ENCODE measurements at regions not wholly inside any gene's neighbourhood (a gene's known extent, or its start where the extent isn't known, plus 50 kb on each side); places are given as distances from the start of the nearest gene placed in this dataset.

DNA sequence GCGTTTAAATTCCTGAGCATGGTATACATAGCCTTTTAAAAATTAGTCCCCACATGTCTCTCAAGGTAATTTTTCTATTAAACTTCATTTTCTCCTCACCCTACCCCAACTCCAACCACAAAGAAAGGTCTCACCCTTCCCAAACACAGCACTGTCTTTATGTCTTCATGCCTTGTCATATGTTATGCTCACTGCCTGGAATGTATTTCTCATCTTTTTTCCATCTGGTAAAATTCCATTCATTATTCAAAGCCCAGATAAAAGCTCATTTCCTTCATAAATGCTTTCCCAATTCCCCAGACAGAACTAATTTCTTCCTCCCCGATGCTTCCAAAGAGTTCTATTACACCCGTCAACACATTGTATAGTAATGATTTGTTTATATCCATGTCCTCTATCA lies 302.0 kb downstream of the ALDH8A1 start:
- DNase-seq = no peak
- 70 to 83% methylated on average over 3 of the region's 3 CpGs for WGBS, 2 donors

GRCh38 chr6:134642819-134643218 lies 307.1 kb downstream of the ALDH8A1 start:
- TF ChIP-seq POLR2A (IDR thresholded peaks at IDR 0.05) = no peak
- TF ChIP-seq, protein P1, sequence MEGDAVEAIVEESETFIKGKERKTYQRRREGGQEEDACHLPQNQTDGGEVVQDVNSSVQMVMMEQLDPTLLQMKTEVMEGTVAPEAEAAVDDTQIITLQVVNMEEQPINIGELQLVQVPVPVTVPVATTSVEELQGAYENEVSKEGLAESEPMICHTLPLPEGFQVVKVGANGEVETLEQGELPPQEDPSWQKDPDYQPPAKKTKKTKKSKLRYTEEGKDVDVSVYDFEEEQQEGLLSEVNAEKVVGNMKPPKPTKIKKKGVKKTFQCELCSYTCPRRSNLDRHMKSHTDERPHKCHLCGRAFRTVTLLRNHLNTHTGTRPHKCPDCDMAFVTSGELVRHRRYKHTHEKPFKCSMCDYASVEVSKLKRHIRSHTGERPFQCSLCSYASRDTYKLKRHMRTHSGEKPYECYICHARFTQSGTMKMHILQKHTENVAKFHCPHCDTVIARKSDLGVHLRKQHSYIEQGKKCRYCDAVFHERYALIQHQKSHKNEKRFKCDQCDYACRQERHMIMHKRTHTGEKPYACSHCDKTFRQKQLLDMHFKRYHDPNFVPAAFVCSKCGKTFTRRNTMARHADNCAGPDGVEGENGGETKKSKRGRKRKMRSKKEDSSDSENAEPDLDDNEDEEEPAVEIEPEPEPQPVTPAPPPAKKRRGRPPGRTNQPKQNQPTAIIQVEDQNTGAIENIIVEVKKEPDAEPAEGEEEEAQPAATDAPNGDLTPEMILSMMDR (IDR thresholded peaks at IDR 0.05) = no peak
- DNase-seq = no peak
- Histone ChIP-seq H3K27me3 (no peaks in the 10 kb centered on the region), H3K4me1 (peaks cover 0 to 21% of the 10 kb centered on the region in 2 donors), H3K9me3 (no peaks in the 10 kb centered on the region), H3K27ac (no peak overlapping the region), H3K4me3 (replicated peaks in 1 of 3) (no peak overlapping the region), H3K36me3 (no peaks in the 10 kb centered on the region)
- intact Hi-C loops (cut with DNase I) = loop anchor here (5.0 to 10.0 kb wide), 2 partner anchors 172 to 471 kb away; no protein-coding TSS in a partner anchor
- 95 to 96% methylated on average over 4 of the region's 4 CpGs for WGBS, 2 donors

More for the DNA sequence above, 302.0 kb downstream of the ALDH8A1 start:
- H3K27me3 ChIP-seq = no peaks in the 10 kb centered on the region
- peaks cover 0 to 12% of the 10 kb centered on the region in 2 donors for H3K4me1 ChIP-seq
- no peak overlapping the region for H3K4me3 ChIP-seq (replicated peaks in 1 of 3)
- H3K9me3 ChIP-seq = no peaks in the 10 kb centered on the region
- no peaks in the 10 kb centered on the region for H3K36me3 ChIP-seq
- TF ChIP-seq, protein P1 (IDR thresholded peaks at IDR 0.05) = no peak
- no peak for TF ChIP-seq POLR2A (IDR thresholded peaks at IDR 0.05)
- no peak overlapping the region for H3K27ac ChIP-seq
- intact Hi-C loops (cut with DNase I) = loop anchor here (10.0 kb wide), 1 partner anchor 167 kb away; no protein-coding TSS in a partner anchor

DNA sequence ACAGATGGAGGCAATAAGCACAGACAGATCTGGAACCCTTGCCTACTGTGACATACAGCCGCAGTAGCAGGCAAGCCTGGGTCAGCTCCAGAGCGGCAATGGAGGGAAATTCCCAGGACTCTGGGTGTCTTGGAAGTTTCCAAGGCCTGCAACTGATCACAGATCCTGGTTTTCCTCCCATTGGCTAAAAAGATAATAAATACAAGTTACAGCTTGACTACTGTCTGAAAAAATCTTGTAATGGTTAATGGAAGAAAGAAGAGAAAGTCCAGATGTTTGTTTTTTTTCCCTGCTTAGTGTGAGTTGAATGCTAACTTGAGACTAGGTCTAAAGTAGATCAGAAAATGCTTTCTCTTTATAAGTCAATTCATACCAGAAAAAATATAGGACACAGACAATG lies 307.6 kb downstream of the ALDH8A1 start:
- Histone ChIP-seq H3K36me3 (no peaks in the 10 kb centered on the region), H3K9me3 (no peaks in the 10 kb centered on the region), H3K27ac (no peak overlapping the region), H3K4me1 (peaks cover 0 to 21% of the 10 kb centered on the region in 2 donors), H3K27me3 (no peaks in the 10 kb centered on the region), H3K4me3 (replicated peaks in 1 of 3) (no peak overlapping the region)
- intact Hi-C loops (cut with DNase I) = loop anchor here (5.0 to 10.0 kb wide), 2 partner anchors 173 to 470 kb away; no protein-coding TSS in a partner anchor
- no peak for TF ChIP-seq POLR2A (IDR thresholded peaks at IDR 0.05)
- TF ChIP-seq, protein P1 (IDR thresholded peaks at IDR 0.05) = no peak
- WGBS, 2 donors = 78 to 85% methylated on average over 2 of the region's 2 CpGs
- DNase-seq = no peak

DNA sequence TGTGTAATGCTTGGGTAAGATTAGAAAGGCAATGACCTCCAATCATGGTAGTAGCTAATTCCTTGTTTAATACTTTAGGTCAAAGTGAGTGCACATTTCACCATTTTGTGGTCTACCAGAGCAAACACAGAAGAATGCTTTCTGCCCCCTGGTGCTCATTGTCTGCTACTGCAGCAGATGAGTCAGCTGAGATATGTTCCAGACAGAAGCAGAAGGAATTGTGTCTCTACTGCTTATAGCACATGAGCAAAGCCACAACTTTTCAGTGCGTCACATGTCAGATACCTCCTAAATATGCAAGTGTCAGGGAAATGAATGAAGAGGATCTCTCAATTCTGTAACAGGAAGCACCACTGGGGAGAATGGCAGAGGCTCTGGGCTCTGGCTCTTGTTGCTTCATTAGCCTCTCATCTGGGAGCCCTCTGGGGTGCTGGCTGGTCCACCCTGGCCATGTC lies 308.9 kb downstream of the ALDH8A1 start:
- WGBS, 2 donors = 67 to 76% methylated on average over 1 of the region's 1 CpG
- TF ChIP-seq, protein P1 (IDR thresholded peaks at IDR 0.05) = peak in 5 of 6 experiments; percentile 83 to 98 (median 89)
- TF ChIP-seq POLR2A (IDR thresholded peaks at IDR 0.05) = no peak
- no peaks in the 10 kb centered on the region for H3K9me3 ChIP-seq
- no peaks in the 10 kb centered on the region for H3K36me3 ChIP-seq
- H3K27me3 ChIP-seq = no peaks in the 10 kb centered on the region
- intact Hi-C loops (cut with DNase I) = loop anchor here (5.0 to 10.0 kb wide), 2 partner anchors 174 to 469 kb away; no protein-coding TSS in a partner anchor
- DNase-seq = peak; percentile 79 to 83
- H3K27ac ChIP-seq = no peak overlapping the region
- H3K4me3 ChIP-seq (replicated peaks in 1 of 3) = no peak overlapping the region
- H3K4me1 ChIP-seq = peaks cover 0 to 21% of the 10 kb centered on the region in 2 donors

GRCh38 chr6:134640229-134640628 lies 309.7 kb downstream of the ALDH8A1 start:
- intact Hi-C loops (cut with DNase I) = loop anchor here (5.0 to 10.0 kb wide), 2 partner anchors 175 to 468 kb away; no protein-coding TSS in a partner anchor
- H3K4me3 ChIP-seq (replicated peaks in 1 of 3) = no peak overlapping the region

More at GRCh38 chr6:134640229-134640628, 309.7 kb downstream of the ALDH8A1 start:
- H3K9me3 ChIP-seq = no peaks in the 10 kb centered on the region
- peaks cover 0 to 20% of the 10 kb centered on the region in 2 donors for H3K4me1 ChIP-seq
- 90 to 91% methylated on average over 4 of the region's 4 CpGs for WGBS, 2 donors
- H3K27me3 ChIP-seq = no peaks in the 10 kb centered on the region
- DNase-seq = no peak
- H3K36me3 ChIP-seq = no peaks in the 10 kb centered on the region
- TF ChIP-seq, protein P1 (IDR thresholded peaks at IDR 0.05) = no peak
- no peak for TF ChIP-seq POLR2A (IDR thresholded peaks at IDR 0.05)
- H3K27ac ChIP-seq = no peak overlapping the region
